Endodermal cell (in vitro differentiated cells): ENCODE measurements at regions not wholly inside any gene's neighbourhood (a gene's known extent, or its start where the extent isn't known, plus 50 kb on each side); places are given as distances from the start of the nearest gene placed in this dataset.

Source experiments
- DNase-seq: peaks from one replicate; pipeline ENCODE4 v3.0.0-alpha.2; 2017
- H3K27ac ChIP-seq: 2 replicates; pipeline ENCODE4 v1.5.1; 2013; ENCODE audit warnings: mild to moderate bottlenecking, low read depth, low read length, moderate library complexity
- H3K27me3 ChIP-seq: 2 replicates; pipeline ENCODE4 v1.6.1; 2013; ENCODE audit warnings: mild to moderate bottlenecking, low read length, moderate library complexity; ENCODE audit not compliant: insufficient read depth, control insufficient read depth, poor library complexity, severe bottlenecking
- H3K36me3 ChIP-seq: 2 replicates; pipeline ENCODE4 v1.7.0; 2013; ENCODE audit warnings: mild to moderate bottlenecking, low read length, moderate library complexity; ENCODE audit not compliant: control insufficient read depth, insufficient read depth
- H3K4me1 ChIP-seq: one replicate; pipeline ENCODE4 v1.7.0; 2013; ENCODE audit warnings: low read length; ENCODE audit not compliant: control insufficient read depth, insufficient read depth
- H3K4me3 ChIP-seq: 2 replicates; pipeline ENCODE4 v1.5.1; 2013; ENCODE audit warnings: mild to moderate bottlenecking, low read length, moderate library complexity
- H3K9ac ChIP-seq: 2 replicates; pipeline ENCODE4 v1.6.1; 2013; ENCODE audit warnings: mild to moderate bottlenecking, low read length, moderate library complexity; ENCODE audit not compliant: poor library complexity, severe bottlenecking; ENCODE audit errors: extremely low read depth
- H3K9me3 ChIP-seq: 2 replicates; pipeline ENCODE4 v1.6.1; 2013; ENCODE audit warnings: mild to moderate bottlenecking, low read length, moderate library complexity; ENCODE audit not compliant: control insufficient read depth
- H3K27ac Mint-ChIP-seq: 2 replicates; pipeline ENCODE4 v1.8.0; 2020; ENCODE audit warnings: mixed read lengths
- H3K27me3 Mint-ChIP-seq: 2 replicates; pipeline ENCODE4 v1.8.0; 2021; ENCODE audit warnings: mild to moderate bottlenecking, mixed read lengths; ENCODE audit not compliant: insufficient read depth
- H3K36me3 Mint-ChIP-seq: 2 replicates; pipeline ENCODE4 v1.8.0; 2020; ENCODE audit warnings: low read depth, mixed read lengths
- H3K4me1 Mint-ChIP-seq: 2 replicates; pipeline ENCODE4 v1.8.0; 2020; ENCODE audit warnings: mixed read lengths
- H3K4me3 Mint-ChIP-seq: 2 replicates; pipeline ENCODE4 v1.8.0; 2020; ENCODE audit warnings: mild to moderate bottlenecking, moderate library complexity, mixed read lengths
- H3K9me3 Mint-ChIP-seq: 2 replicates; pipeline ENCODE4 v1.8.0; 2020; ENCODE audit warnings: mild to moderate bottlenecking, mixed read lengths
- WGBS, 2 experiments: methylation state at CpG; one replicate each; pipeline versions ENCODE4 v1.1.5 to v1.1.7; 2013; ENCODE audit warnings: missing lambda C conversion rate in 2 of 2, mixed read lengths in 1 of 2; ENCODE audit not compliant: insufficient coverage in 1 of 2, insufficient read length in 1 of 2; 5-methylcytosine and 5-hydroxymethylcytosine counted together
- TF ChIP-seq, protein P1 (sequence below): fragments of 200-600 bp; sonication (generic); conservative IDR thresholded peaks from 2 replicates; pipeline ENCODE4 v1.5.0; 2021; ENCODE audit warnings: antibody characterized with exemption, mild to moderate bottlenecking

- peaks cover 40% of the 10 kb centered on the region for H3K9me3 Mint-ChIP-seq
- H3K4me3 Mint-ChIP-seq = no peak overlapping the region
- TF ChIP-seq, protein P1, sequence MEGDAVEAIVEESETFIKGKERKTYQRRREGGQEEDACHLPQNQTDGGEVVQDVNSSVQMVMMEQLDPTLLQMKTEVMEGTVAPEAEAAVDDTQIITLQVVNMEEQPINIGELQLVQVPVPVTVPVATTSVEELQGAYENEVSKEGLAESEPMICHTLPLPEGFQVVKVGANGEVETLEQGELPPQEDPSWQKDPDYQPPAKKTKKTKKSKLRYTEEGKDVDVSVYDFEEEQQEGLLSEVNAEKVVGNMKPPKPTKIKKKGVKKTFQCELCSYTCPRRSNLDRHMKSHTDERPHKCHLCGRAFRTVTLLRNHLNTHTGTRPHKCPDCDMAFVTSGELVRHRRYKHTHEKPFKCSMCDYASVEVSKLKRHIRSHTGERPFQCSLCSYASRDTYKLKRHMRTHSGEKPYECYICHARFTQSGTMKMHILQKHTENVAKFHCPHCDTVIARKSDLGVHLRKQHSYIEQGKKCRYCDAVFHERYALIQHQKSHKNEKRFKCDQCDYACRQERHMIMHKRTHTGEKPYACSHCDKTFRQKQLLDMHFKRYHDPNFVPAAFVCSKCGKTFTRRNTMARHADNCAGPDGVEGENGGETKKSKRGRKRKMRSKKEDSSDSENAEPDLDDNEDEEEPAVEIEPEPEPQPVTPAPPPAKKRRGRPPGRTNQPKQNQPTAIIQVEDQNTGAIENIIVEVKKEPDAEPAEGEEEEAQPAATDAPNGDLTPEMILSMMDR = no peak
- no peaks in the 10 kb centered on the region for H3K27me3 Mint-ChIP-seq
- H3K36me3 Mint-ChIP-seq = no peaks in the 10 kb centered on the region
- H3K36me3 ChIP-seq = no peaks in the 10 kb centered on the region
- H3K27ac ChIP-seq = no peak overlapping the region
- no peaks in the 10 kb centered on the region for H3K4me1 ChIP-seq
- DNase-seq = no peak
- no peak overlapping the region for H3K9ac ChIP-seq
- no peaks in the 10 kb centered on the region for H3K4me1 Mint-ChIP-seq
- no peak overlapping the region for H3K27ac Mint-ChIP-seq
- 83% methylated on average over 1 of the region's 1 CpG; no CpG with 5 or more reads in 1 of the 2 experiments for WGBS, 2 experiments
- H3K4me3 ChIP-seq = no peak overlapping the region
- H3K27me3 ChIP-seq = no peaks in the 10 kb centered on the region
- H3K9me3 ChIP-seq = peaks cover 20% of the 10 kb centered on the region
Measured at GRCh38 chr2:237242091-237242536, 156.4 kb downstream of the COPS8 start.

DNA sequence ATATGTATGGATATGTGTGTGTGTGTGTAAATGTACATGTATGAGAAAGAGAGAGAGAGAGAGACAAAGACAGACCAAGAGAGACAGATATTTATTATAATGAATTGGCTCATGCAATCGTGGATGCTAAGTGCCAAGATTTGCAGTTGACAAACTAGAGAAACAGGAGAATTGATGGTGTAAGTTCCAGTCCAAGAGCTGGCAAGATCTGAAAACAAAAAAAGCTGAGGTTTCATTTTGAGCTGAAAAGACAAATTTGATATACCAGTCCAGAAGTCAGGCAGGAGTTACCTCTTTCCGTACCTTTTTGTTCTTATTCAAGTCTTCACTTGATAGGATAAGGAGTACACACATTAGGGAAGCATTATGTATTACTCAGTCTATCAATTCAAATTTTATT is 157.8 kb downstream of the COPS8 start:
- WGBS, 2 experiments = 83 to 84% methylated on average over 2 of the region's 2 CpGs
- Histone ChIP-seq H3K4me3 (no peak overlapping the region), H3K9ac (no peak overlapping the region), H3K27ac (no peak overlapping the region), H3K27me3 (no peaks in the 10 kb centered on the region), H3K9me3 (peaks cover 20% of the 10 kb centered on the region), H3K4me1 (no peaks in the 10 kb centered on the region), H3K36me3 (no peaks in the 10 kb centered on the region)
- no peak overlapping the region for H3K27ac Mint-ChIP-seq
- H3K4me3 Mint-ChIP-seq = no peak overlapping the region
- no peaks in the 10 kb centered on the region for H3K36me3 Mint-ChIP-seq
- no peak for DNase-seq
- H3K9me3 Mint-ChIP-seq = peaks cover 40% of the 10 kb centered on the region
- TF ChIP-seq, protein P1 = no peak
- no peaks in the 10 kb centered on the region for H3K27me3 Mint-ChIP-seq
- H3K4me1 Mint-ChIP-seq = no peaks in the 10 kb centered on the region

GRCh38 chr2:237244178-237244577 is 158.5 kb downstream of the COPS8 start:
- Mint-ChIP-seq H3K27ac (no peak overlapping the region), H3K27me3 (no peaks in the 10 kb centered on the region), H3K4me3 (no peak overlapping the region), H3K9me3 (peaks cover 44% of the 10 kb centered on the region), H3K4me1 (no peaks in the 10 kb centered on the region), H3K36me3 (no peaks in the 10 kb centered on the region)
- Histone ChIP-seq H3K9ac (no peak overlapping the region), H3K27ac (no peak overlapping the region), H3K9me3 (peaks cover 20% of the 10 kb centered on the region), H3K27me3 (no peaks in the 10 kb centered on the region), H3K36me3 (no peaks in the 10 kb centered on the region), H3K4me1 (no peaks in the 10 kb centered on the region), H3K4me3 (no peak overlapping the region)
- TF ChIP-seq, protein P1 = no peak
- DNase-seq = no peak
- 72 to 95% methylated on average over 2 of the region's 2 CpGs for WGBS, 2 experiments
